Kidney (tissue), 13 donors: ENCODE measurements at regions not wholly inside any gene's neighbourhood (a gene's known extent, or its start where the extent isn't known, plus 50 kb on each side); places are given as distances from the start of the nearest gene placed in this dataset.

Experiments used
- DNase-seq, 5 donors: peaks; one replicate each; pipeline ENCODE4 v3.0.0-alpha.2; 2013 to 2020
- FAIRE-seq: peaks from 2 replicates; lab custom pipeline; 2012; peaks lifted over from hg19 to GRCh38; lab: Jason Lieb, UNC
- H3K27ac ChIP-seq, 2 donors: one replicate each; pipeline ENCODE4 v1.7.0; 2013; ENCODE audit warnings: low read depth in 2 of 2, low read length in 2 of 2, inconsistent platforms in 1 of 2
- H3K27me3 ChIP-seq: one replicate; pipeline ENCODE4 v1.7.1; 2013; ENCODE audit warnings: low read length, inconsistent platforms; ENCODE audit not compliant: control insufficient read depth, insufficient read depth
- H3K36me3 ChIP-seq, 3 donors: one replicate each; pipeline versions ENCODE4 v1.7.0 to v1.7.1; 2013; ENCODE audit warnings: low read length in 3 of 3, control low read depth in 1 of 3, inconsistent platforms in 1 of 3; ENCODE audit not compliant: insufficient read depth in 3 of 3, control insufficient read depth in 2 of 3
- H3K4me1 ChIP-seq, 3 donors: one replicate each; pipeline versions ENCODE4 v1.7.0 to v1.7.1; 2013; ENCODE audit warnings: low read length in 3 of 3, inconsistent platforms in 1 of 3, low read depth in 1 of 3; ENCODE audit not compliant: control insufficient read depth in 2 of 3, insufficient read depth in 2 of 3
- H3K4me3 ChIP-seq, 3 donors: one replicate each; pipeline versions ENCODE4 v1.7.0 to v1.8.1; 2013; ENCODE audit warnings: low read length in 3 of 3, control low read depth in 1 of 3, inconsistent platforms in 1 of 3
- H3K9ac ChIP-seq, 3 donors: one replicate each; pipeline versions ENCODE4 v1.7.0 to v1.7.1; 2013; ENCODE audit warnings: low read length in 3 of 3, control low read depth in 1 of 3, inconsistent platforms in 1 of 3
- H3K9me3 ChIP-seq, 3 donors: one replicate each; pipeline versions ENCODE4 v1.7.0 to v1.7.1; 2013; ENCODE audit warnings: low read length in 3 of 3, control low read depth in 1 of 3, inconsistent platforms in 1 of 3; ENCODE audit not compliant: control insufficient read depth in 2 of 3, insufficient read depth in 1 of 3
- intact Hi-C: fragments of 100-400 bp; cut with DNase I; formaldehyde crosslinking; loops from one replicate; pipeline ENCODE4 v1.11.1; 2022
- TF ChIP-seq, protein P1 (sequence below): IDR thresholded peaks from 3 replicates; pipeline ENCODE4 v1.5.1; 2012; ENCODE audit warnings: mild to moderate bottlenecking, moderate library complexity, borderline replicate concordance; ENCODE audit not compliant: insufficient read depth; ENCODE audit errors: extremely low read depth
- donor health status: control.
- donor health status: control.
- donor health status: control.
- donor health status: control.
- donor health status: control.
- donor health status: DM: yes; HTN: yes; CAD: no.
- donor health status: Normal renal cell carcinoma (clear cell type).

DNA sequence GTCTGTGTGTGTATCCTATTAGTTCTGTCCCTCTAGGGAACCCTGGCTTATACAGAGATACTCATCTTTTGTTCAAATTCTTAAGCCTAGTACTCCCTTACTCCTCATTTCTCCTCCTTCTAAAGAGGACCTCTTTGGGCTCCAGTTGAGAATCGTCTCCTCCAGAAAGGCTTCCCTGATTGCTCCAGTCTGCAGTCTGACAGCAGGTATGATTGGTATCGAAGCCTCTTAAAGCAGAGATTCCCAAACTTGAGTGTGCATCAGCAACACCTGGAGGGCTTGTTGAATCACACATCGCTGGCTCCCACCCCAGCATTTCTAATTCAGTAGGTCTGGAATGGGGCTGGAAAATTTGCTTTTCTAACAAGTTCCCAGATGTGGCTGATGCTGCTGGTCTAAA is 60.9 kb upstream of the NMNAT3 start:
- no peaks in the 10 kb centered on the region for H3K9me3 ChIP-seq
- no peaks in the 10 kb centered on the region for H3K27me3 ChIP-seq
- no peak for FAIRE-seq
- no peak overlapping the region for H3K27ac ChIP-seq
- no peak for DNase-seq
- intact Hi-C loops, result no loop called here
- no peaks in the 10 kb centered on the region for H3K36me3 ChIP-seq
- no peak overlapping the region for H3K4me3 ChIP-seq
- H3K4me1 ChIP-seq, result no peaks in the 10 kb centered on the region
- H3K9ac ChIP-seq, result no peak overlapping the region
- TF ChIP-seq, protein P1, sequence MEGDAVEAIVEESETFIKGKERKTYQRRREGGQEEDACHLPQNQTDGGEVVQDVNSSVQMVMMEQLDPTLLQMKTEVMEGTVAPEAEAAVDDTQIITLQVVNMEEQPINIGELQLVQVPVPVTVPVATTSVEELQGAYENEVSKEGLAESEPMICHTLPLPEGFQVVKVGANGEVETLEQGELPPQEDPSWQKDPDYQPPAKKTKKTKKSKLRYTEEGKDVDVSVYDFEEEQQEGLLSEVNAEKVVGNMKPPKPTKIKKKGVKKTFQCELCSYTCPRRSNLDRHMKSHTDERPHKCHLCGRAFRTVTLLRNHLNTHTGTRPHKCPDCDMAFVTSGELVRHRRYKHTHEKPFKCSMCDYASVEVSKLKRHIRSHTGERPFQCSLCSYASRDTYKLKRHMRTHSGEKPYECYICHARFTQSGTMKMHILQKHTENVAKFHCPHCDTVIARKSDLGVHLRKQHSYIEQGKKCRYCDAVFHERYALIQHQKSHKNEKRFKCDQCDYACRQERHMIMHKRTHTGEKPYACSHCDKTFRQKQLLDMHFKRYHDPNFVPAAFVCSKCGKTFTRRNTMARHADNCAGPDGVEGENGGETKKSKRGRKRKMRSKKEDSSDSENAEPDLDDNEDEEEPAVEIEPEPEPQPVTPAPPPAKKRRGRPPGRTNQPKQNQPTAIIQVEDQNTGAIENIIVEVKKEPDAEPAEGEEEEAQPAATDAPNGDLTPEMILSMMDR, result no peak

DNA sequence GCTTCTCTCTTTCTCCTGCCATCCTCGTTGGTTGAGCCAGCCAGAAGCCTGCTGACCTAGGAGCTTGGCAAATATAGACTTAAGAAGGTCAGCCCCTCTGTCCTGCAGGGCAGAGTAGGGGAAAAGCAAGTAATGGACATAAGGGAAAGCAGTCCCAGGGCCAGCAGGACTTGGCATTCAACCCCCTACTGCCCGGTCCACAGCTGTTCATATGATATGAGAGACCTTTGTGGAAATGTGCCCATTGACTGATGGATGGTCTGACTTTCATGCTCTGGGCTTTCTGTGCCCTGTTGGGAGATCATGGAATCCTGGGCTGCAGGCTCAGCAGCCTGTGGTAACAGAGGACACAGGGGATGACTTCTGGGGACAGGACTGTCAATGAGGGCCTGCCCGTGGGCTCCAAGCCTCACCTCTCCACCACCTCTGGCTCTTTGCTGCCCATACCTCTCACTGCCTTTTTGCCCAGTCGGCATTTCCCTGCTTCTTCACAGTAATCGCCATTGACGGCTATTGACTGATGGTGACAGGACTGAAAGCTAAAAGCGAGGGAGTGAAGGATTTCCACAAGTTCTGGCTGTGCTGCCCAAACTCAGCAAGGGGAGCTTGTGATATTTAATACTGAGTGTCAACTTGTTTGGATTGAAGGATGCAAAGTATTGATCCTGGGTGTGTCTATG is 60.0 kb upstream of the NMNAT3 start:
- Histone ChIP-seq H3K27ac (no peak overlapping the region), H3K27me3 (no peaks in the 10 kb centered on the region), H3K4me3 (no peak overlapping the region), H3K4me1 (no peaks in the 10 kb centered on the region), H3K36me3 (no peaks in the 10 kb centered on the region), H3K9ac (no peak overlapping the region), H3K9me3 (no peaks in the 10 kb centered on the region)
- no peak for FAIRE-seq
- TF ChIP-seq, protein P1, result no peak
- intact Hi-C loops, result no loop called here
- no peak for DNase-seq

DNA sequence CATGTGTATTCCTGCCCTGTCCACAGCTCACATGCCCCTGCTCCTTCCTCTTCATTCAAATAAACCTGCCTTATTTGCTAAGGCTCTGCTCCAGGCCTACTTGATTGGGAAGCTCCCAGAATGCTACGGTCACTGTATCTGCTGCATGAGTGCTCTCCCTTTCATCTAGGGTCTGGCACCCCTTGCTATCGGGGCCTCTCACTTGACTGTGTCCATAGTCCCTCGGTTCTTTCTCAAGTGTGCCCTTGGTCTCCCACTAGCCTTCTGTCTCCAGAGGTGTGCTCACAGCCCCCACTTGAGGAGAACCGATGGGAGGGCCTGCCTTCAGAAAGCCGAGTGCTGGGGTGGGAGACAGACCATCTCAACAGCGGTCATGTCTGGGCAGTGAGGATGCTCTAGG is 57.4 kb upstream of the NMNAT3 start:
- FAIRE-seq, result no peak

More for the DNA sequence above, 57.4 kb upstream of the NMNAT3 start:
- DNase-seq, result no peak
- Histone ChIP-seq H3K36me3 (no peaks in the 10 kb centered on the region), H3K4me3 (no peak overlapping the region), H3K9ac (no peak overlapping the region), H3K4me1 (no peaks in the 10 kb centered on the region), H3K27ac (no peak overlapping the region), H3K27me3 (no peaks in the 10 kb centered on the region), H3K9me3 (no peaks in the 10 kb centered on the region)
- TF ChIP-seq, protein P1, result no peak
- intact Hi-C loops, result no loop called here
